Jurkat, Clone E6-1 (cell line): ENCODE measurements at regions not wholly inside any gene's neighbourhood (a gene's known extent, or its start where the extent isn't known, plus 50 kb on each side); places are given as distances from the start of the nearest gene placed in this dataset.
"Not testable (repeated sequence)": the region's sequence is repeated elsewhere in the genome, so short reads cannot be mapped to it uniquely, and the experiment has no call there.

Experiments
- DNase-seq: peaks from one replicate; pipeline ENCODE4 v3.0.0-alpha.2; 2011; ENCODE audit warnings: low read depth, low spot score
- H3K4me3 ChIP-seq: 2 replicates; pipeline ENCODE4 v1.5.1; 2011; ENCODE audit warnings: mild to moderate bottlenecking, low read length, control low read depth, moderate library complexity

DNA sequence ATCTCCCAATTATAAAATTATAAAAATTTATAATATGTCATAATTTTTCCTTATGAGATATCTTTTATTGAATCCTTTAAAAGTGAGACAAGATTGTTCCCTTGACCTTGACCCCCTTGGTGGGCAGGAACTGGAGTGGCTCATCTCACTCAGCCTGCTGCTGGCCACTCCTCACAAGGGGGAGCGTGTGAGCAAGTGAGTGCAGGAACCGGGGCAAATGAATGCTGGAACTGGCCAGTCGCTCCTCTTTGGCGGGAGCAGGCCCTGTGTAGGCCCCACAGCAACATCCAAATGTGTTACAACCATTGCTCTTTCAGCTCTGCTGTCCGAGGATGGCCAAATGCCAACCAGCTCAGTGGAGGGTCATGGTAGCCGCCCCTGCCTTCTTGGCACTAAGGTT lies 178.8 kb downstream of the ETNK1 start:
- no peak for DNase-seq
- H3K4me3 ChIP-seq, result no peak overlapping the region

- no peak overlapping the region for H3K4me3 ChIP-seq
- DNase-seq, result no peak
These were observed 183.9 kb downstream of the ETNK1 start for GRCh38 chr12:22808860-22809259.

GRCh38 chr12:22810036-22810435 lies 185.1 kb downstream of the ETNK1 start:
- no peak for DNase-seq
- H3K4me3 ChIP-seq, result no peak overlapping the region

DNA sequence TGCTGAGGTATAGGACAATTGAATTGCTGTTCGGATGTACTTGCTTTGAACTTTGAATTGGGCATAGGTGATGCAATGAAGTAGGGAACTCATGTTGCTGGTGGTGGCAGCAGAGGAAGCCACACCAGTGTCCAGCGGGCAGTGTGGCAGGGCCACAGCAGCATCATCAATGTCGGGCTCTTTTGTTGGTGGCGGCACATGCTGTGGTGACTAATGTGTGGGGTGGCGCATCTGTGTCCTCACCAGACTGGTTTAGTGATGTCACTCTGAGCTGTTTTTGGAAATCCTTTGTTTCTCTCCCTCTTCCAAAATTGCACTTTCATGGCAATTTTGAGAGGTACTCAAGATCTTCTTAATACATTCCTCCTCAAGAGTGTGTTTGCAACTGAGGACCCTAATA lies 187.6 kb downstream of the ETNK1 start:
- no peak for DNase-seq
- H3K4me3 ChIP-seq, result no peak overlapping the region

DNA sequence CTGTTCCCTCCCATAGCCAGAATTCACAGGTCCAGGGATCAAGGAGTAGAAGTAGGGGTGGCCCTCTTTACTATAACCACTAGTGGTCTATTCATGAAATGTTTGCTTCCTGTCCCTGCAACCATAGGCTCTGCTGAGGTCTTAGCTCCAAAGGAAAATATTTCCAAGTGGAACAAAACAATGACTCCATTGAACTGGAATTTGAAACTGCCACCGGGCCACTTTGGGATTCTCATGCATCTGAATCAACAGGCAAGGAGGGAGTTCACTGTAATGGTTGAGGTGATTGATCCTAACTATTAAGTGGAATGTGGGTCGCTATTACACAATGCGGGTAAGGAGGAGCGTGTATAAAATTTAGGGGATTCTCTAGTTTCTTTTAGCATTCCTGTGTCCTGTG lies 197.0 kb downstream of the ETNK1 start:
- DNase-seq, result no peak
- H3K4me3 ChIP-seq, result no peak overlapping the region

DNA sequence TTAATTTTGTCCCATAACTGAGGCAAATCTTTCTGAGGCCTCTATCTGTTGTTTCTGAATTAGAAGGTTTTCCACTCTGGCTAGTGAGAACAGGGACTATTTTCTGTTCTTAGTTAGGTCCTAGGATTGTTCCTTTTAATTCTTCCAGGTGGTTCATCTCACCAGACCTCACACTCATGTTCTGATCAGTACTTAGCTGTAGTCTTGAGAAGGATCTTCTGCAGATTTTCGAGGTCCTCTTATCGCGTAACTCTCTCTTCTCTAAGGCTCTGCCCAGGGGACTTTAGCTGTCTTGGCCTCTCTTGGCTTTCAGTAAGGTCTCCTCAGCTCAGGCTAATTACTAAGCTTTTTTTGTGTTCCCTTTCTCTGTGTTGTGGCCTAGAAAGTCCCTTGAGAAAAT lies 201.1 kb downstream of the ETNK1 start:
- no peak overlapping the region for H3K4me3 ChIP-seq
- no peak for DNase-seq

DNA sequence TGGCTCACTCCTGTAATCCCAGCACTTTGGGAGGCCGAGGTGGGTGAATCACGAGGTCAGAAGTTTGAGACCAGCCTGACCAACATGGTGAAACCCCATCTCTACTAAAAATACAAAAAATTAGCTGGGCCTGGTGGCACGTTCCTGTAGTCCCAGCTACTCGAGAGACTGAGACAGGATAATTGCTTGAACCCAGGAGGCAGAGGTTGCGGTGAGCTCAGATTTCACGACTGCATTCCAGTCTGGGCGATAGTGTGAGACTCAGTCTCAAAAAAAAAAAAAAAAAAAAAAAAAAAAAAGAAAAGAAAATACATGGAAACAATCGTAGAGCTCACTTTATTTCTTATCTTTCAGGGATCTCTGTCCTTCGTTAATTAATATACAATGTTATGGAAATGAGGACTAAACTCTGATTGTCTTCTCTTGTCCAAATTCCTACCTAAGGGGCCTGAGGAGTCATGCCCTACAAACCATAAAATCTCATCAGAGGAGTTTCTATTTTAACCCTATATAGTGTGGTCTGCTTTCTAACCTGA lies 201.5 kb downstream of the ETNK1 start:
- not testable (repeated sequence) for DNase-seq, H3K4me3 ChIP-seq

- H3K4me3 ChIP-seq, result no peak overlapping the region
- no peak for DNase-seq
These were observed 203.1 kb downstream of the ETNK1 start for GRCh38 chr12:22828066-22828465.

GRCh38 chr12:22835431-22835830 lies 210.5 kb downstream of the ETNK1 start:
- no peak for DNase-seq

DNA sequence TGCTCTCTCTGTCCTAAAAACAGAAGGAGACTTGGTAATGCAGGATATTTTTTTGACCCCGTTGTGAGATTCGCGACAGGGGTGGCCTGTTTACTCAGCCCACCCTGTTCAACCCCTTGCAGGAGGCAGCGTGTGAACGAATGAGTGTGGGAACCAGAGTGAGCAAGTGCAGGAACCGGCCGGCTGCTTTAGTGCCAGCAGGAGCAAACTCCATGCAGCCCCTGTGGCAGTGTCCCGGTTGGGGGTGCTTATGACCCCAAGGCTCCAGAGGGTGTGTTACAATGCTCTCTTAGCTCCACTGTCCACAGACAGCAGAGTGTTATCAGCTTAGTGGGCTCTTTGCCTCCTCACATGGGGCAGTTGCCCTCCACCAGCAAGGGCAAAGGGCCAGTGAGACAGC lies 225.2 kb downstream of the ETNK1 start:
- no peak overlapping the region for H3K4me3 ChIP-seq
- DNase-seq, result no peak

More at GRCh38 chr12:22835431-22835830, 210.5 kb downstream of the ETNK1 start:
- no peak overlapping the region for H3K4me3 ChIP-seq

GRCh38 chr12:22851532-22851931 lies 226.6 kb downstream of the ETNK1 start:
- no peak overlapping the region for H3K4me3 ChIP-seq
- DNase-seq, result no peak

GRCh38 chr12:22855456-22855855 lies 230.5 kb downstream of the ETNK1 start:
- no peak overlapping the region for H3K4me3 ChIP-seq
- DNase-seq, result no peak

DNA sequence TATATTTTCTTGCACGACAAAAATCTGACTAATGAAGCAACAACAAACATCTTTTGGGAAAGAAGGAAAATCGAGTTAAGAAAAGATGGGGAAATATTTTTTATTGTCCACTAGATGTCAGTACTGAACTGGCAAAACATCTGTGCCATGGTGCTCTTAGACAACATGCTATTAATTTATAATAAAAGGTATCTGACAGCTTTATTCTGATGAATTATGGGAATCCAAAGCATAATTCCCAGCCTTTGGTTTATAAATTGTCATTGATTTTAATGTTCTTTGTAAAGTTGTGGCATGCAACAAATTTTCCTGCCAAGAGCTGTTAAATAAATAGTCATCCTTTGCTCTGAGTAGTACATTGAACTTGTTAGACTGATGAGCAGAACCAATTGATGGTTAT lies 231.2 kb downstream of the ETNK1 start:
- DNase-seq, result peak; percentile 18

DNA sequence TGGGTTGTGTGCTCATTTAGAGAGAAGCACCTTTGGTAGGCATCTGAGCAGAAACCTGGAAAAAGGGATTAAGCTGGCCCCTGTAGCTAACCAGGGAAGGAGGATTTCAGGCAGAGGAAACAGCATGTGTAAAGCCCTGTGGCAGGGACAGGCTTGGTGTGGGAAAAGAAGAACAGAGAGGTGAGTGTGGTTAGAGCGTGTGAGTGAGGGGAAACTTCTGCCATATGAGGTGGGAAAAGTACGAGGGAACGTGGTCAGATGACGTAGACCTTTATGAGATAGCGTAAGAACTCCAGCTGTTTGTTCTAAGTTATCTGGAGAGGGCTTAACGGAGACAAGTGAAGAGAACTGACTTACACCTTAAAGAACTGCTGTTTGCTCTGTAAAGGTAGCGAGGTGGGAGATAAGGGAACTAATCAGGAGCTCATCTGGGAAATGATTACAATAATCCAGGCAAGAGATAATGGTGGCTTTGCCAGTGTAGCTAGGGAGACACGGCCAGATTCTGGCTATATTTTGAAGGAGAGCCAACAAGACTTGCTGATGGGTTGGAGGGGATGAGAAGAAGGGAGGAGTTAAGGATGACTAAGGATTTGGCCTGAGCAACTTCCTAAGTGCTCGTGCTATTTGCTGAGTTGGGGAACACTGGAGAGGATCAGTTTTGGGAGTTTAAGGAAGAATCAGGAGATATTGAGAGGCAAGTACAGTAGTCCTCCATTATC lies 234.0 kb downstream of the ETNK1 start:
- no peak for DNase-seq
- no peak overlapping the region for H3K4me3 ChIP-seq

More for the DNA sequence above, 231.2 kb downstream of the ETNK1 start:
- no peak overlapping the region for H3K4me3 ChIP-seq

- H3K4me3 ChIP-seq, result no peak overlapping the region
- no peak for DNase-seq
These were observed 236.0 kb downstream of the ETNK1 start for GRCh38 chr12:22860926-22861325.

DNA sequence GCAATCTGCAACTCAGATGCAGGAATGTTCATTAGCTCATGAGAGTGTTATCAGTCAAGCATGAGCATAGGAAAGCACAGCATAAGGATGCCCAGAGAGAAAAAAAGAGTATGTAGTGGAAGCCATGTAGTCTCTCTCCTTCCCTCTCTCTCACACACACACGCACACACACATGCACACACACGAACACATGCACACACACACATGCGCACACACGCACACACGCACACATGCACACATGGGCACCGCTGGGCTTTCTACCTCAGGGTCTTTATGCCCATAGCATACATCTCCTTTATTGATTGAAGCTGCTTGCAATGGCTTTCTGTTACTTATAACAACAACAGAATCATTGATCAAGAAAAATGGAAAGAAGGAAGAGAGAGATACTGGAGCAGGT lies 240.9 kb downstream of the ETNK1 start:
- DNase-seq, result no peak
- no peak overlapping the region for H3K4me3 ChIP-seq

DNA sequence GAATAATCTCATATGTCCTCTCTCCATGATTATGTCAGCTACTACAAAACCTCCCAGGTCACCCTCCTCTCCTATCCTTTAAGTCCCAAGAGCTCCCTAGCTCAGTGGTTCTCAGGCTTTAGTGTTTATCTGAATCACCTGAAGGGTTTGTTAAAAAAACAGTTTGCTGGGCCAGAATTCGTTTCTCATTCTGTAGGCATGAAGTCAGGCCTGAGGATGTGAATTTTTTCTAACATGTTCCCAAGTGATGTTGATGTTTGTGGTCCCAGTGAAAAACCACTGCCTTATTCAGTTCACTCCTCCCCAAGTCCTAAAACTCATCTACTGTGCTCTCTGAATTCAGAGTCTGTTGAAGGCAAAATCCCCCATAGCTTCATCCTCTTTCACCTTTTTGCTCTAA lies 241.4 kb downstream of the ETNK1 start:
- DNase-seq, result no peak
- H3K4me3 ChIP-seq, result no peak overlapping the region

DNA sequence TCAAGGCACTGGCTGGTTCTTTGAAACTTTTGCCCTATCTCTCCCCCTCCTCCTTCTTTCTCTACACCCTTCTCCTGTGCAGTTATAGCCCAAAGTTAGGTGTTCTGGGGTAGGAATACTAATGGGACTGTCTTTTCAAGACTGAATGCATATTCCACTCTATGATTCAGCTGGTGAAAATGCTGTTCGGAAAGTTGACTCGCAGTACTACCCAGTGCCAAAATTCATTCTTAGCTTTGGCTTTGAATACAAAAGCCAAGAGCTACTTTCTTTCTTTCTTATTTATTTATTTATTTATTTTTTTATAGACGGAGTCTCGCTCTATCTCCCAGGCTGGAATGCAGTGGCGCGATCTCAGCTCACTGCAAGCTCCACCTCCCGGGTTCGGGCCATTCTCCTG lies 249.2 kb downstream of the ETNK1 start:
- no peak for DNase-seq
- H3K4me3 ChIP-seq, result no peak overlapping the region

GRCh38 chr12:22876262-22876661 lies 251.3 kb downstream of the ETNK1 start:
- DNase-seq, result no peak
- no peak overlapping the region for H3K4me3 ChIP-seq

DNA sequence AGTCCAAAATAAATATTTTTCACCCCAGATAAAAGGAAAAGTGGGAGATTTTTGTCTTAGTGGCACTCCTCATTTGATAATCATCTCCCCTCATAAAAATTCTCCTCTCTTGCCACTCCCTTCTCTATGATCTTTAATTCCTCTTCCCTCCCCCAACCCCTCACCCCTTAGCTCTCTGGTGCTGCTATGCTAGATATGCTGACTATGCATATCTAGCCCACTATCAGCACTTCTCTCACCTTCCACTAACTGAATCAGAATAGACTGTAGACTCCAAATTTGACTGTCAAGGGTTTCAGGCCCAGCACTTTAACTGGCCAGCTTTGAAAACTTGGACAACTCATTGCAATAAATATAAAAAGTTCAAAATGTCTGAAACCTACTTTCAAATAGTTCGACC lies 254.2 kb downstream of the ETNK1 start:
- no peak for DNase-seq
- no peak overlapping the region for H3K4me3 ChIP-seq

DNA sequence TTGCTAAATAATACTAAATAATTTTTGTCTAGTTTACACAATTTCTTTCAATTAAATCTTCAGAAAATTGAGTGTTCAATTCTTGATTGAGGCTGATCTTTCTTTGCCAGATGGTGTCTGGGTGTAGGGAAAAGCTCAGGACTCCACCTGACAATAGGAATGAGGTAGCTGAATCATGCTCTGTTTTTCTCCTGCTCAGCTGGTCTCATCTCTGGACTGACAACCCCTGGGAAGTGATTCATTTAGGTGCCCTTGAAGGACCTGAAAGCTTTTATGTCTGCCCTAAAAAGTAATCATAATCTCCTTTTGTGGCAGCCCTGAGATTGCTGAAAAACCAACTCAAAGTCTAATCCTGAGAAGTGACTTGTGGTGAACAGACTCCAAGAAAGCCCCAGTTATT lies 255.4 kb downstream of the ETNK1 start:
- no peak for DNase-seq
- no peak overlapping the region for H3K4me3 ChIP-seq
